ENCODE measurements at regions not wholly inside any gene's neighbourhood (a gene's known extent, or its start where the extent isn't known, plus 50 kb on each side); places are given as distances from the start of the nearest gene placed in this dataset.

DNA sequence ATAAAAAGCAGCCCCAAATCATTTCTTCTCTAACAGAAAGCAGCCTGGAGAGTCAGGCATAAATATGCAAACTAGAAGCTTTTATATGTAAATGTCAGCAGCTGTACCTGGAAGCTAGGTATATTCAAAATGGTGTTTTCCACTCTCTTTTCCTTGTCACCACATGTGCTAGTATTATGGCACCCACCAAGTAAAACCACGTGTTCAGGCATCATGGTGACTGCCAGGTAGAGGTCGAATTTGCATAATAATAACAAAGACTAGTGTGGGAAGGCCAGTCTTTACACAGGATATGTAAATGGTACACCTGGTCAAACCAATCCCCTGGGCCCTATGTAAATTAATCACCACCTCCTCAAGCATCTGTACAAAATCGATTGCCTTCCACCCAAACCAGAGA, 124.0 kb downstream of the MMUT start (continued):
- TF ChIP-seq, protein P1, sequence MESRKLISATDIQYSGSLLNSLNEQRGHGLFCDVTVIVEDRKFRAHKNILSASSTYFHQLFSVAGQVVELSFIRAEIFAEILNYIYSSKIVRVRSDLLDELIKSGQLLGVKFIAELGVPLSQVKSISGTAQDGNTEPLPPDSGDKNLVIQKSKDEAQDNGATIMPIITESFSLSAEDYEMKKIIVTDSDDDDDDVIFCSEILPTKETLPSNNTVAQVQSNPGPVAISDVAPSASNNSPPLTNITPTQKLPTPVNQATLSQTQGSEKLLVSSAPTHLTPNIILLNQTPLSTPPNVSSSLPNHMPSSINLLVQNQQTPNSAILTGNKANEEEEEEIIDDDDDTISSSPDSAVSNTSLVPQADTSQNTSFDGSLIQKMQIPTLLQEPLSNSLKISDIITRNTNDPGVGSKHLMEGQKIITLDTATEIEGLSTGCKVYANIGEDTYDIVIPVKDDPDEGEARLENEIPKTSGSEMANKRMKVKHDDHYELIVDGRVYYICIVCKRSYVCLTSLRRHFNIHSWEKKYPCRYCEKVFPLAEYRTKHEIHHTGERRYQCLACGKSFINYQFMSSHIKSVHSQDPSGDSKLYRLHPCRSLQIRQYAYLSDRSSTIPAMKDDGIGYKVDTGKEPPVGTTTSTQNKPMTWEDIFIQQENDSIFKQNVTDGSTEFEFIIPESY (IDR thresholded peaks at IDR 0.05), result no peak
- no peak for TF ChIP-seq RXRA (IDR thresholded peaks at IDR 0.05)
- TF ChIP-seq JUND (IDR thresholded peaks at IDR 0.05), result no peak
- TF ChIP-seq, protein P2, sequence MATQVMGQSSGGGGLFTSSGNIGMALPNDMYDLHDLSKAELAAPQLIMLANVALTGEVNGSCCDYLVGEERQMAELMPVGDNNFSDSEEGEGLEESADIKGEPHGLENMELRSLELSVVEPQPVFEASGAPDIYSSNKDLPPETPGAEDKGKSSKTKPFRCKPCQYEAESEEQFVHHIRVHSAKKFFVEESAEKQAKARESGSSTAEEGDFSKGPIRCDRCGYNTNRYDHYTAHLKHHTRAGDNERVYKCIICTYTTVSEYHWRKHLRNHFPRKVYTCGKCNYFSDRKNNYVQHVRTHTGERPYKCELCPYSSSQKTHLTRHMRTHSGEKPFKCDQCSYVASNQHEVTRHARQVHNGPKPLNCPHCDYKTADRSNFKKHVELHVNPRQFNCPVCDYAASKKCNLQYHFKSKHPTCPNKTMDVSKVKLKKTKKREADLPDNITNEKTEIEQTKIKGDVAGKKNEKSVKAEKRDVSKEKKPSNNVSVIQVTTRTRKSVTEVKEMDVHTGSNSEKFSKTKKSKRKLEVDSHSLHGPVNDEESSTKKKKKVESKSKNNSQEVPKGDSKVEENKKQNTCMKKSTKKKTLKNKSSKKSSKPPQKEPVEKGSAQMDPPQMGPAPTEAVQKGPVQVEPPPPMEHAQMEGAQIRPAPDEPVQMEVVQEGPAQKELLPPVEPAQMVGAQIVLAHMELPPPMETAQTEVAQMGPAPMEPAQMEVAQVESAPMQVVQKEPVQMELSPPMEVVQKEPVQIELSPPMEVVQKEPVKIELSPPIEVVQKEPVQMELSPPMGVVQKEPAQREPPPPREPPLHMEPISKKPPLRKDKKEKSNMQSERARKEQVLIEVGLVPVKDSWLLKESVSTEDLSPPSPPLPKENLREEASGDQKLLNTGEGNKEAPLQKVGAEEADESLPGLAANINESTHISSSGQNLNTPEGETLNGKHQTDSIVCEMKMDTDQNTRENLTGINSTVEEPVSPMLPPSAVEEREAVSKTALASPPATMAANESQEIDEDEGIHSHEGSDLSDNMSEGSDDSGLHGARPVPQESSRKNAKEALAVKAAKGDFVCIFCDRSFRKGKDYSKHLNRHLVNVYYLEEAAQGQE (IDR thresholded peaks at IDR 0.05), result no peak
- no peak for TF ChIP-seq HNF4G (IDR thresholded peaks at IDR 0.05)
- no peak for TF ChIP-seq FOXA1 (IDR thresholded peaks at IDR 0.05)

DNA sequence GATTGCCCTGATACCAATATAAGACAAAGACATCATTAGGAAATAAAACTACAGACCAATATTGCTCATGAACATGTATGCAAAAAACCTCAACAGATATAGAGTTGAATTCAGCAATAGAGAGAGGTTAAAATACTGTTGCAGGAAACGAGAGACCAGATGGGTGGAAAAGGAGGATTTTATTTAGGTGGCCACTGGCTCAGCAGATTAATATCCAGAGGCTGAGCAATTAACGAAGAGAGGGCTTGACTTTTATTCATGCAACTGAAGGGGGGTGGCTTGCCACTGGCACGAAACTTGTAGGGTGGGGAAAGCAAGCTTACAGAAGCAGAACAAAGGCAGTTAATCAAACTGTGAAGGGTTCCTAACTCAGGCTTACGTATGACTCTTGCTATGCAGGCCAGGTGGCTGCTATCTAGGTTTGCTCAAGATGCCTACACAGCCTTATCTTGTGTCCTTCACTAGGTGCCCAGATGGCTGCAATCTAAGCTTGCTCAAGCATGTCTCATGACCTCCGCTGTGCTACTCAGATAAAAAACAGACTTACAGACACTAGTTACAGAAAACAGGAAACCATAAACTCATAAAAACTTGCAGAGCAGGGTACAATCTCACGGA, 126.4 kb downstream of the MMUT start:
- no peak overlapping the region for H3K9ac ChIP-seq (ENCODE audit: low read depth in 1 of 2, low read length in 2 of 2)
- DNase-seq (ENCODE audit: low spot score), result no peak
- H3K9me3 ChIP-seq (ENCODE audit: control insufficient read depth in 4 of 4, low read length in 3 of 4), result peaks cover 0 to 2% (median 0%) of the 10 kb centered on the region in 4 donors
- no peaks in the 10 kb centered on the region for H3K4me1 ChIP-seq (ENCODE audit: control insufficient read depth in 4 of 4, insufficient read depth in 4 of 4, low read length in 3 of 4)
- no peaks in the 10 kb centered on the region for H3K27me3 ChIP-seq (ENCODE audit: control insufficient read depth in 4 of 4, insufficient read depth in 4 of 4, low read length in 3 of 4)
- no peak overlapping the region for H3K27ac ChIP-seq (ENCODE audit: low read depth in 1 of 2, low read length in 2 of 2)
- H3K36me3 ChIP-seq (ENCODE audit: control insufficient read depth in 4 of 4, insufficient read depth in 3 of 4, low read depth in 1 of 4, low read length in 3 of 4), result no peaks in the 10 kb centered on the region
- WGBS, result 35% methylated on average over 6 of the region's 6 CpGs
- no peak overlapping the region for H3K4me3 ChIP-seq (ENCODE audit: low read depth in 1 of 3, low read length in 3 of 3)
- TF ChIP-seq FOXA2 (IDR thresholded peaks at IDR 0.05) (no peak), YY1 (IDR thresholded peaks at IDR 0.05) (no peak), SP1 (IDR thresholded peaks at IDR 0.05) (no peak), NR2F2 (IDR thresholded peaks at IDR 0.05) (no peak), JUND (IDR thresholded peaks at IDR 0.05) (no peak), FOXA1 (IDR thresholded peaks at IDR 0.05) (no peak), RAD21 (IDR thresholded peaks at IDR 0.05) (no peak), HNF4G (IDR thresholded peaks at IDR 0.05) (no peak), EGR1 (IDR thresholded peaks at IDR 0.05; ENCODE audit: low read depth in 2 of 2) (no peak), HNF4A (conservative IDR thresholded peaks at IDR 0.05) (no peak)
- TF ChIP-seq, protein P1 (IDR thresholded peaks at IDR 0.05), result no peak
- TF ChIP-seq, protein P3, sequence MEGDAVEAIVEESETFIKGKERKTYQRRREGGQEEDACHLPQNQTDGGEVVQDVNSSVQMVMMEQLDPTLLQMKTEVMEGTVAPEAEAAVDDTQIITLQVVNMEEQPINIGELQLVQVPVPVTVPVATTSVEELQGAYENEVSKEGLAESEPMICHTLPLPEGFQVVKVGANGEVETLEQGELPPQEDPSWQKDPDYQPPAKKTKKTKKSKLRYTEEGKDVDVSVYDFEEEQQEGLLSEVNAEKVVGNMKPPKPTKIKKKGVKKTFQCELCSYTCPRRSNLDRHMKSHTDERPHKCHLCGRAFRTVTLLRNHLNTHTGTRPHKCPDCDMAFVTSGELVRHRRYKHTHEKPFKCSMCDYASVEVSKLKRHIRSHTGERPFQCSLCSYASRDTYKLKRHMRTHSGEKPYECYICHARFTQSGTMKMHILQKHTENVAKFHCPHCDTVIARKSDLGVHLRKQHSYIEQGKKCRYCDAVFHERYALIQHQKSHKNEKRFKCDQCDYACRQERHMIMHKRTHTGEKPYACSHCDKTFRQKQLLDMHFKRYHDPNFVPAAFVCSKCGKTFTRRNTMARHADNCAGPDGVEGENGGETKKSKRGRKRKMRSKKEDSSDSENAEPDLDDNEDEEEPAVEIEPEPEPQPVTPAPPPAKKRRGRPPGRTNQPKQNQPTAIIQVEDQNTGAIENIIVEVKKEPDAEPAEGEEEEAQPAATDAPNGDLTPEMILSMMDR (IDR thresholded peaks at IDR 0.05; ENCODE audit: low read depth, low read length, missing input control), result no peak

All from liver (tissue), 8 donors.